HepG2 (cell line): ENCODE measurements at regions not wholly inside any gene's neighbourhood (a gene's known extent, or its start where the extent isn't known, plus 50 kb on each side); places are given as distances from the start of the nearest gene placed in this dataset.

Source experiments
- KDM1A ChIP-seq: IDR thresholded peaks from 2 replicates; pipeline ENCODE4 v1.6.1; 2016; ENCODE audit warnings: missing compliant biosample characterization
- KDM6A ChIP-seq: IDR thresholded peaks from 2 replicates; pipeline ENCODE4 v1.6.1; 2016; ENCODE audit warnings: low read depth
- KLF16 ChIP-seq, 2 experiments: sonication (generic) in 1 of 2; formaldehyde crosslinking in 1 of 2; IDR thresholded peaks; 2 replicates each; pipeline versions ENCODE4 v1.6.1 to v1.8.0; 2016 to 2023; ENCODE audit warnings: missing genetic modification reagents in 2 of 2, missing compliant biosample characterization in 1 of 2
- MAFF ChIP-seq: IDR thresholded peaks from 2 replicates; pipeline ENCODE4 v1.6.1; 2011; ENCODE audit warnings: low read depth, low read length, improper control_type of control experiment
- MIER3 ChIP-seq: IDR thresholded peaks from 2 replicates; pipeline ENCODE4 v1.6.1; 2016; ENCODE audit warnings: missing compliant biosample characterization, borderline replicate concordance
- NFKBIZ ChIP-seq: IDR thresholded peaks from 2 replicates; pipeline ENCODE4 v1.6.1; 2018; ENCODE audit warnings: missing genetic modification reagents, missing compliant biosample characterization
- NR2C2 ChIP-seq: sonication (generic); formaldehyde crosslinking; IDR thresholded peaks from 2 replicates; pipeline ENCODE4 v1.4.0; 2020; ENCODE audit warnings: missing genetic modification reagents, mild to moderate bottlenecking, moderate library complexity, borderline replicate concordance
- NR2F1 ChIP-seq, 2 experiments: fragments of 450-650 bp in 1 of 2; formaldehyde crosslinking in 1 of 2; IDR thresholded peaks; 2 replicates each; pipeline versions ENCODE4 v1.5.0 to v1.6.1; 2016 to 2020; ENCODE audit warnings: mild to moderate bottlenecking in 1 of 2, missing compliant biosample characterization in 1 of 2, missing genetic modification reagents in 1 of 2, moderate library complexity in 1 of 2
- NR2F2 ChIP-seq: IDR thresholded peaks from 2 replicates; pipeline ENCODE4 v1.6.1; 2012; ENCODE audit warnings: low read depth, inconsistent platforms, borderline replicate concordance
- RARA ChIP-seq: IDR thresholded peaks from 2 replicates; pipeline ENCODE4 v1.6.1; 2016; ENCODE audit warnings: missing genetic modification reagents, missing compliant biosample characterization
- TF ChIP-seq, protein P1 (sequence below): IDR thresholded peaks from 2 replicates; pipeline ENCODE4 v1.6.1; 2016; ENCODE audit warnings: missing compliant biosample characterization, missing genetic modification reagents, borderline replicate concordance
- TF ChIP-seq, protein P2 (sequence below): sonication (generic); formaldehyde crosslinking; IDR thresholded peaks from 2 replicates; pipeline ENCODE4 v1.4.0; 2020; ENCODE audit warnings: mild to moderate bottlenecking, missing genetic modification reagents, borderline replicate concordance
- TF ChIP-seq, protein P3 (sequence below), 2 experiments: sonication (generic) in 1 of 2; formaldehyde crosslinking in 1 of 2; IDR thresholded peaks; 2 replicates each; pipeline versions ENCODE4 v1.4.0 to v1.6.1; 2016 to 2020; ENCODE audit warnings: borderline replicate concordance in 1 of 2, low read depth in 1 of 2, mild to moderate bottlenecking in 1 of 2, missing genetic modification reagents in 1 of 2
- TF ChIP-seq, protein P4 (sequence below): IDR thresholded peaks from 2 replicates; pipeline ENCODE4 v1.6.1; 2012; ENCODE audit warnings: inconsistent platforms

DNA sequence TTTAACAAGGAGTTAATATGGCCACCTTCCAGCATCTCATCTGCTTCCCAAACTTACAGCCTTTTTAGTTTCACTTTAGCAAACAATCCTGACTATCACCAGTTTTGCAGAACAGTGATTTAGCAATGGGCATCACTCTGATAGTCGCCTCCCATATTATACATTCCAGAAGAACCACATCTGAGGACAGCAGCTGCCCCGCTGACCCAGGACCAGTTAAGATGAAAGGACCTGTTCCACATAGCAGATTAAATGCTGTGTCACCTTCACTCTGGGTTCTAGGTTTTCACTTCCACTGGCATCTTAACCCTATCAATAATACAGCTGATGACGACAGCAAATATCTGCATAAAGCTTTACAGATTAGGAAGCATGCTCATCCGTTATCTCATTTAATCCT, 99.8 kb downstream of the TRIM69 start (continued):
- TF ChIP-seq MAFF (peak; percentile 86), KLF16 (CRISPR knock-in tag; IDR thresholded peaks at IDR 0.05) (peak in 1 of 2 experiments; percentile 60; a peak in 1 of 4 replicates), NFKBIZ (CRISPR knock-in tag) (peak; percentile 78; the same call in 1 of the 2 replicates), RARA (CRISPR knock-in tag) (peak; percentile 79), KDM6A (CRISPR knock-in tag) (peak; percentile 48; the same call in 1 of the 2 replicates), NR2C2 (CRISPR knock-in tag) (no peak), NR2F1 (CRISPR knock-in tag; IDR thresholded peaks at IDR 0.05) (peak; percentile 97 to 100), KDM1A (CRISPR knock-in tag) (peak; percentile 97), NR2F2 (peak; percentile 98), MIER3 (CRISPR knock-in tag) (peak; percentile 55; the same call in 1 of the 2 replicates)
- TF ChIP-seq, protein P1, sequence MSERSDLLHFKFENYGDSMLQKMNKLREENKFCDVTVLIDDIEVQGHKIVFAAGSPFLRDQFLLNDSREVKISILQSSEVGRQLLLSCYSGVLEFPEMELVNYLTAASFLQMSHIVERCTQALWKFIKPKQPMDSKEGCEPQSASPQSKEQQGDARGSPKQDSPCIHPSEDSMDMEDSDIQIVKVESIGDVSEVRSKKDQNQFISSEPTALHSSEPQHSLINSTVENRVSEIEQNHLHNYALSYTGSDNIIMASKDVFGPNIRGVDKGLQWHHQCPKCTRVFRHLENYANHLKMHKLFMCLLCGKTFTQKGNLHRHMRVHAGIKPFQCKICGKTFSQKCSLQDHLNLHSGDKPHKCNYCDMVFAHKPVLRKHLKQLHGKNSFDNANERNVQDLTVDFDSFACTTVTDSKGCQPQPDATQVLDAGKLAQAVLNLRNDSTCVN: peak; percentile 66; the same call in 1 of the 2 replicates
- TF ChIP-seq, protein P2, sequence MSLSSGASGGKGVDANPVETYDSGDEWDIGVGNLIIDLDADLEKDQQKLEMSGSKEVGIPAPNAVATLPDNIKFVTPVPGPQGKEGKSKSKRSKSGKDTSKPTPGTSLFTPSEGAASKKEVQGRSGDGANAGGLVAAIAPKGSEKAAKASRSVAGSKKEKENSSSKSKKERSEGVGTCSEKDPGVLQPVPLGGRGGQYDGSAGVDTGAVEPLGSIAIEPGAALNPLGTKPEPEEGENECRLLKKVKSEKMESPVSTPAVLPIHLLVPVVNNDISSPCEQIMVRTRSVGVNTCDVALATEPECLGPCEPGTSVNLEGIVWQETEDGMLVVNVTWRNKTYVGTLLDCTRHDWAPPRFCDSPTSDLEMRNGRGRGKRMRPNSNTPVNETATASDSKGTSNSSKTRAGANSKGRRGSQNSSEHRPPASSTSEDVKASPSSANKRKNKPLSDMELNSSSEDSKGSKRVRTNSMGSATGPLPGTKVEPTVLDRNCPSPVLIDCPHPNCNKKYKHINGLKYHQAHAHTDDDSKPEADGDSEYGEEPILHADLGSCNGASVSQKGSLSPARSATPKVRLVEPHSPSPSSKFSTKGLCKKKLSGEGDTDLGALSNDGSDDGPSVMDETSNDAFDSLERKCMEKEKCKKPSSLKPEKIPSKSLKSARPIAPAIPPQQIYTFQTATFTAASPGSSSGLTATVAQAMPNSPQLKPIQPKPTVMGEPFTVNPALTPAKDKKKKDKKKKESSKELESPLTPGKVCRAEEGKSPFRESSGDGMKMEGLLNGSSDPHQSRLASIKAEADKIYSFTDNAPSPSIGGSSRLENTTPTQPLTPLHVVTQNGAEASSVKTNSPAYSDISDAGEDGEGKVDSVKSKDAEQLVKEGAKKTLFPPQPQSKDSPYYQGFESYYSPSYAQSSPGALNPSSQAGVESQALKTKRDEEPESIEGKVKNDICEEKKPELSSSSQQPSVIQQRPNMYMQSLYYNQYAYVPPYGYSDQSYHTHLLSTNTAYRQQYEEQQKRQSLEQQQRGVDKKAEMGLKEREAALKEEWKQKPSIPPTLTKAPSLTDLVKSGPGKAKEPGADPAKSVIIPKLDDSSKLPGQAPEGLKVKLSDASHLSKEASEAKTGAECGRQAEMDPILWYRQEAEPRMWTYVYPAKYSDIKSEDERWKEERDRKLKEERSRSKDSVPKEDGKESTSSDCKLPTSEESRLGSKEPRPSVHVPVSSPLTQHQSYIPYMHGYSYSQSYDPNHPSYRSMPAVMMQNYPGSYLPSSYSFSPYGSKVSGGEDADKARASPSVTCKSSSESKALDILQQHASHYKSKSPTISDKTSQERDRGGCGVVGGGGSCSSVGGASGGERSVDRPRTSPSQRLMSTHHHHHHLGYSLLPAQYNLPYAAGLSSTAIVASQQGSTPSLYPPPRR: peak; percentile 71
- TF ChIP-seq, protein P3, sequence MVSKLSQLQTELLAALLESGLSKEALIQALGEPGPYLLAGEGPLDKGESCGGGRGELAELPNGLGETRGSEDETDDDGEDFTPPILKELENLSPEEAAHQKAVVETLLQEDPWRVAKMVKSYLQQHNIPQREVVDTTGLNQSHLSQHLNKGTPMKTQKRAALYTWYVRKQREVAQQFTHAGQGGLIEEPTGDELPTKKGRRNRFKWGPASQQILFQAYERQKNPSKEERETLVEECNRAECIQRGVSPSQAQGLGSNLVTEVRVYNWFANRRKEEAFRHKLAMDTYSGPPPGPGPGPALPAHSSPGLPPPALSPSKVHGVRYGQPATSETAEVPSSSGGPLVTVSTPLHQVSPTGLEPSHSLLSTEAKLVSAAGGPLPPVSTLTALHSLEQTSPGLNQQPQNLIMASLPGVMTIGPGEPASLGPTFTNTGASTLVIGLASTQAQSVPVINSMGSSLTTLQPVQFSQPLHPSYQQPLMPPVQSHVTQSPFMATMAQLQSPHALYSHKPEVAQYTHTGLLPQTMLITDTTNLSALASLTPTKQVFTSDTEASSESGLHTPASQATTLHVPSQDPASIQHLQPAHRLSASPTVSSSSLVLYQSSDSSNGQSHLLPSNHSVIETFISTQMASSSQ (IDR thresholded peaks at IDR 0.05; ENCODE audit: low read depth): 0 out of 2 replicates have a peak, but pooled peaks have one; percentile 31
- TF ChIP-seq, protein P3 (CRISPR knock-in tag; IDR thresholded peaks at IDR 0.05; ENCODE audit: borderline replicate concordance): peak; percentile 68; the same call in 1 of the 2 replicates
- TF ChIP-seq, protein P4, sequence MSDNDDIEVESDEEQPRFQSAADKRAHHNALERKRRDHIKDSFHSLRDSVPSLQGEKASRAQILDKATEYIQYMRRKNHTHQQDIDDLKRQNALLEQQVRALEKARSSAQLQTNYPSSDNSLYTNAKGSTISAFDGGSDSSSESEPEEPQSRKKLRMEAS: no peak
